ENCODE measurements at regions not wholly inside any gene's neighbourhood (a gene's known extent, or its start where the extent isn't known, plus 50 kb on each side); places are given as distances from the start of the nearest gene placed in this dataset.

DNA sequence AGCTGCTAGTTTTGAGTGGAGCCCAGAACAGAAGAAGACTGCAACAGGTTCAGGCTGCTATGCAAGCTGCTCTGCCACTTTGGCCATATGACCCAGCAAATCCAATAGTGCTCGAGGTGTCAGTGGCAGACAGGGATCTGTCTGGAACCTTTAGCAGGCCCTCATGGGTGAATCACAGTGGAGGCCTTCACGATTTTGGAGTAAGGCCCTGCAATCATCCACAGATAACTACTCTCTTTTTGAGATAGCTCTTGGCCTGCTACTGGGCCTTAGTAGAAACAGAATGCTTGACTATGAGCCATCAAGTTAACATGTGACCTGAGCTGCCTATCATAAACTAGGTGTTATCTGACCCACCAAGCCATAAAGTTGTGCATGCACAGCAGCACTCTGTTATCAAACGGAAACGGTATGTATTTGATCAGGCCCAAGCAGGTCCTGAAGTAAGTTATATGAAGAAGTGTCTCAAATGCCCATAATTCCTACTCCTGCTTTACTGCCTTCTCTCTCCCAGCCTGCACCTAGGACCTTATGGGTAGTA lies 116.9 kb upstream of the CCDC196 start:
- TF ChIP-seq POLR2AphosphoS5 (IDR thresholded peaks at IDR 0.05) (no peak), POLR2A (IDR thresholded peaks at IDR 0.05) (no peak)
